Type B pancreatic cell (in vitro differentiated cells): ENCODE measurements at regions not wholly inside any gene's neighbourhood (a gene's known extent, or its start where the extent isn't known, plus 50 kb on each side); places are given as distances from the start of the nearest gene placed in this dataset.

Source experiments
- DNase-seq: peaks from one replicate; pipeline ENCODE4 v3.0.0; 2021; ENCODE audit warnings: mixed read lengths; ENCODE audit not compliant: unreplicated experiment; ENCODE audit errors: extremely low spot score
- H3K27ac Mint-ChIP-seq: 2 replicates; pipeline ENCODE4 v1.8.0; 2021; ENCODE audit warnings: mild to moderate bottlenecking, mixed read lengths
- H3K27me3 Mint-ChIP-seq: 2 replicates; pipeline ENCODE4 v1.8.0; 2021; ENCODE audit warnings: mixed read lengths
- H3K36me3 Mint-ChIP-seq: 2 replicates; pipeline ENCODE4 v1.8.0; 2021; ENCODE audit warnings: mixed read lengths
- H3K4me1 Mint-ChIP-seq: one replicate; pipeline ENCODE4 v1.8.0; 2021; ENCODE audit warnings: mixed read lengths; ENCODE audit not compliant: unreplicated experiment
- H3K4me3 Mint-ChIP-seq: 2 replicates; pipeline ENCODE4 v1.8.0; 2021; ENCODE audit warnings: mild to moderate bottlenecking, mixed read lengths
- H3K9me3 Mint-ChIP-seq: 2 replicates; pipeline ENCODE4 v1.8.0; 2021; ENCODE audit warnings: mixed read lengths
- TF ChIP-seq, protein P1 (sequence below): fragments of 200-600 bp; sonication (generic); conservative IDR thresholded peaks from 2 replicates; pipeline ENCODE4 v1.5.0; 2021; ENCODE audit warnings: antibody characterized with exemption, mild to moderate bottlenecking

DNA sequence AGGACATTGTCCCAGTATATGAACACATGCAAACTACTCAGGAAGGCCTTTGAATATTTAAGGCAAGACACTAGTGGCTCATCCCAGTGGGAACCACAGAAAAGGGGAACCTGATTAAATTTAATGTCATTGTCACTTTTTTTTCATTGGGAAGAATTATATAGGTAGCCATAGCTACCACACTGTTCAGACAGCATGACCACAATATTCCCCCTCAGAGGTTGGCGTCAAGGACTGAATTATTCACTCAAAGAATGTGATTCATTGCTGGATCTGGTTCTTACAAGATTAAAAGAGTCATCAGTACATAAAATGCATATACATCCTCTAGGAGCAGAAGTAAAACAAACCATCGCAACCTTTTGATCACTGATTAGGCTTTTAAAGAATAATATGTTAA is 92.0 kb upstream of the SMARCAD1 start:
- no peak for DNase-seq
- no peaks in the 10 kb centered on the region for H3K27me3 Mint-ChIP-seq
- H3K9me3 Mint-ChIP-seq, result no peaks in the 10 kb centered on the region
- H3K27ac Mint-ChIP-seq, result no peak overlapping the region
- TF ChIP-seq, protein P1, sequence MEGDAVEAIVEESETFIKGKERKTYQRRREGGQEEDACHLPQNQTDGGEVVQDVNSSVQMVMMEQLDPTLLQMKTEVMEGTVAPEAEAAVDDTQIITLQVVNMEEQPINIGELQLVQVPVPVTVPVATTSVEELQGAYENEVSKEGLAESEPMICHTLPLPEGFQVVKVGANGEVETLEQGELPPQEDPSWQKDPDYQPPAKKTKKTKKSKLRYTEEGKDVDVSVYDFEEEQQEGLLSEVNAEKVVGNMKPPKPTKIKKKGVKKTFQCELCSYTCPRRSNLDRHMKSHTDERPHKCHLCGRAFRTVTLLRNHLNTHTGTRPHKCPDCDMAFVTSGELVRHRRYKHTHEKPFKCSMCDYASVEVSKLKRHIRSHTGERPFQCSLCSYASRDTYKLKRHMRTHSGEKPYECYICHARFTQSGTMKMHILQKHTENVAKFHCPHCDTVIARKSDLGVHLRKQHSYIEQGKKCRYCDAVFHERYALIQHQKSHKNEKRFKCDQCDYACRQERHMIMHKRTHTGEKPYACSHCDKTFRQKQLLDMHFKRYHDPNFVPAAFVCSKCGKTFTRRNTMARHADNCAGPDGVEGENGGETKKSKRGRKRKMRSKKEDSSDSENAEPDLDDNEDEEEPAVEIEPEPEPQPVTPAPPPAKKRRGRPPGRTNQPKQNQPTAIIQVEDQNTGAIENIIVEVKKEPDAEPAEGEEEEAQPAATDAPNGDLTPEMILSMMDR, result no peak
- H3K4me3 Mint-ChIP-seq, result no peak overlapping the region
- no peaks in the 10 kb centered on the region for H3K36me3 Mint-ChIP-seq
- no peaks in the 10 kb centered on the region for H3K4me1 Mint-ChIP-seq

GRCh38 chr4:94116842-94117241 is 90.8 kb upstream of the SMARCAD1 start:
- H3K27me3 Mint-ChIP-seq, result no peaks in the 10 kb centered on the region
- no peak overlapping the region for H3K4me3 Mint-ChIP-seq
- H3K4me1 Mint-ChIP-seq, result no peaks in the 10 kb centered on the region
- H3K9me3 Mint-ChIP-seq, result no peaks in the 10 kb centered on the region
- DNase-seq, result no peak
- H3K36me3 Mint-ChIP-seq, result no peaks in the 10 kb centered on the region
- H3K27ac Mint-ChIP-seq, result no peak overlapping the region
- TF ChIP-seq, protein P1, result no peak

DNA sequence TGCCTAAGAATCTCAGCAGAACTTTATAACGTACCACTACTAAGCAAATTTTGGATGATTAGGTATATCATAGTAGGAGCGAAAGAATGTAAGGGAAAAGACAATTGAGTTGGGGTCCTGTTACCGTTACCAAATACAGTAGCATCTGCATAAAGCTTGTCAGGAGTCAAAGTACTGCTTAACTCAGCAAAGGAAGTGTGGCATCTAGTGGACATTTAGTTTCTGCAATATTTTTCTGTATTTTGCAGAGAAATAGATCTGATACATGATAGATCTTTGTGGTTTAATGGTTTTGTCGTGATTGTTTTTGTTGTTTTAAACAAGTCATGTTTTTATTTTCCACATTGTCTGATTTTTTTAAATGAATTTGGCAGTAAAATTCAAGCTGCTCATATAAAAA is 81.0 kb upstream of the SMARCAD1 start:
- Mint-ChIP-seq H3K36me3 (no peaks in the 10 kb centered on the region), H3K27me3 (peaks cover 4% of the 10 kb centered on the region), H3K9me3 (no peaks in the 10 kb centered on the region), H3K4me3 (no peak overlapping the region), H3K4me1 (peaks cover 3% of the 10 kb centered on the region), H3K27ac (no peak overlapping the region)
- DNase-seq, result no peak
- TF ChIP-seq, protein P1, result peak; percentile 66

DNA sequence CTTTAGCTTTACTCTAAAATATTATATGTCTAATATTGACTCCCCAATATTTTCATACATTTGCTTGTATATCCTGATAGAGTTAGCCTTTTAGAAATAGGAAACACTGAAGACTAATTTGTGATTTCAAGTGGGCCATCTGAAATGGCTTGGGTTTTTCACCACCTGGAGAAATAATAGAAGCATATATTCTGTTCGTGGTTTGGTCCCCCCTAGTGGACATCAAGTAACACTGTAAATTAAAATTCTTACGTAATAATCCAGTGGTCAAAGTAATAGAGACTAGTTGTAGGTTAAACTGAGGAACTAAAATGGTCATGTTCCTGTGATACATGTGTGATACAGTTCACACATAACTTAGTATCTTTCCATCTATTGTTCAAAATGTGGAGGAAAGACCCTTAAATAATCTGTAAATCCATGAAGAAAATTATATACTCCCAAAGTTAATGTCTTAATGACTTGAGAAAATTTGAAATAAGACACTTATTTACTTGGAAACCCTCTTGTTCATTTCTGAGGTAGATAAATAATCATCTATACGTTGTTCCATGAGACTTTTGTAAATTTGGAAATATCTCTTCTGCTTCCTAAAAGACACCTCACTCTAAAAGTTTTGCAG is 79.8 kb upstream of the SMARCAD1 start:
- TF ChIP-seq, protein P1, result peak; percentile 81
- Mint-ChIP-seq H3K4me3 (no peak overlapping the region), H3K4me1 (peaks cover 3% of the 10 kb centered on the region), H3K27me3 (peaks cover 4% of the 10 kb centered on the region), H3K36me3 (no peaks in the 10 kb centered on the region), H3K9me3 (no peaks in the 10 kb centered on the region), H3K27ac (no peak overlapping the region)
- DNase-seq, result no peak

GRCh38 chr4:94131212-94131611 is 76.5 kb upstream of the SMARCAD1 start:
- Mint-ChIP-seq H3K4me1 (peaks cover 3% of the 10 kb centered on the region), H3K36me3 (no peaks in the 10 kb centered on the region), H3K27ac (no peak overlapping the region), H3K4me3 (no peak overlapping the region), H3K9me3 (no peaks in the 10 kb centered on the region), H3K27me3 (no peaks in the 10 kb centered on the region)
- TF ChIP-seq, protein P1, result no peak
- no peak for DNase-seq

DNA sequence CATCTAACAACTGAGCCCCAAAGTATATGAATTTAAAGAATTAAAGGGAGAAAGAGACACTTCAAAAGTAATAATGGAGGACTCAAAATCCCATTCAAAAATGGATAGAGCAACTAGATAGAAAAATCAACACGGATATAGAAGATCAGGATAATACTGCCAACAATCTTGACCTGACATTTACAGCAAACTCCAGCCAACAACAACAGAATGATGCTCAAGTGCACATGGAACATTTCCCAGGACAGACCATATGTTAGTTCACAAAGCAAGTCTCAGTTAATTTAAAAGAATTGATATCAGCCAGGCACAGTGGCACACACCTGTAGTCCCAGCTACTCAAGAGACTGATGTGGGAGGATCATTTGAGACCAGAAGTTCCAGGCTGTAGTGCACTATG is 72.0 kb upstream of the SMARCAD1 start:
- no peak for DNase-seq
- TF ChIP-seq, protein P1, result no peak
- Mint-ChIP-seq H3K4me3 (no peak overlapping the region), H3K27me3 (no peaks in the 10 kb centered on the region), H3K36me3 (no peaks in the 10 kb centered on the region), H3K9me3 (no peaks in the 10 kb centered on the region), H3K27ac (no peak overlapping the region), H3K4me1 (no peaks in the 10 kb centered on the region)
